D721Med (cell line): ENCODE measurements at regions not wholly inside any gene's neighbourhood (a gene's known extent, or its start where the extent isn't known, plus 50 kb on each side); places are given as distances from the start of the nearest gene placed in this dataset.

Source experiments
- DNase-seq: peaks from one replicate; pipeline ENCODE4 v3.0.0; 2011; ENCODE audit warnings: low spot score; ENCODE audit not compliant: insufficient read length
- FAIRE-seq: peaks from 2 replicates; lab custom pipeline; 2011; peaks lifted over from hg19 to GRCh38; lab: Jason Lieb, UNC
- TF ChIP-seq, protein P1 (sequence below): IDR thresholded peaks from 2 replicates; pipeline ENCODE4 v1.5.1; 2012; ENCODE audit warnings: mild to moderate bottlenecking, control low read depth; ENCODE audit not compliant: insufficient read depth; ENCODE audit errors: missing control alignments

DNA sequence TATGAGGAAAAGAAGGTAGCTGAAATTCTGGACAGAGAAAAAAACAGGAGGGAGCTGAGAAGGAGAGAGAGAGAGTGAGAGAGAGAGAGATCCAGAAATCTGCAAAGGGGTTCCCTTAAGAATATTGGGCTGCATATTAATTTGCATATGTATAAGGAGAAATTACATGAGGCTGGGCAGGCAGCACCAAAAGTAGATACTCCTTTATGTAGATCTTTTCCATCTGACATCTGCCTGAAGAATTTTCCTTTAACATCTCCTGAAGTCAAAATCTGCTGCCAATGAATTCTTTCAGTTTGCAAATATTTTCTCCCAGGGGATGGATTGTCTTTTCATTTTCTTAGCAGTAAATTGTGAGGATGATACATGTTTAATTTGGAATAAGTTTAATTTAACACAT lies 1365.3 kb downstream of the GATA3 start:
- FAIRE-seq: no peak
- TF ChIP-seq, protein P1, sequence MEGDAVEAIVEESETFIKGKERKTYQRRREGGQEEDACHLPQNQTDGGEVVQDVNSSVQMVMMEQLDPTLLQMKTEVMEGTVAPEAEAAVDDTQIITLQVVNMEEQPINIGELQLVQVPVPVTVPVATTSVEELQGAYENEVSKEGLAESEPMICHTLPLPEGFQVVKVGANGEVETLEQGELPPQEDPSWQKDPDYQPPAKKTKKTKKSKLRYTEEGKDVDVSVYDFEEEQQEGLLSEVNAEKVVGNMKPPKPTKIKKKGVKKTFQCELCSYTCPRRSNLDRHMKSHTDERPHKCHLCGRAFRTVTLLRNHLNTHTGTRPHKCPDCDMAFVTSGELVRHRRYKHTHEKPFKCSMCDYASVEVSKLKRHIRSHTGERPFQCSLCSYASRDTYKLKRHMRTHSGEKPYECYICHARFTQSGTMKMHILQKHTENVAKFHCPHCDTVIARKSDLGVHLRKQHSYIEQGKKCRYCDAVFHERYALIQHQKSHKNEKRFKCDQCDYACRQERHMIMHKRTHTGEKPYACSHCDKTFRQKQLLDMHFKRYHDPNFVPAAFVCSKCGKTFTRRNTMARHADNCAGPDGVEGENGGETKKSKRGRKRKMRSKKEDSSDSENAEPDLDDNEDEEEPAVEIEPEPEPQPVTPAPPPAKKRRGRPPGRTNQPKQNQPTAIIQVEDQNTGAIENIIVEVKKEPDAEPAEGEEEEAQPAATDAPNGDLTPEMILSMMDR: no peak
- no peak for DNase-seq

- DNase-seq: no peak
- FAIRE-seq: no peak
- TF ChIP-seq, protein P1: peak; percentile 5
Observed at GRCh38 chr10:9427209-9427608, 1372.7 kb downstream of the GATA3 start.

GRCh38 chr10:9437131-9437530 lies 1382.6 kb downstream of the GATA3 start:
- no peak for FAIRE-seq
- TF ChIP-seq, protein P1: no peak

GRCh38 chr10:9443758-9444157 lies 1389.3 kb downstream of the GATA3 start:
- TF ChIP-seq, protein P1: no peak
- no peak for FAIRE-seq

More at GRCh38 chr10:9437131-9437530, 1382.6 kb downstream of the GATA3 start:
- no peak for DNase-seq

GRCh38 chr10:9449530-9449929 lies 1395.0 kb downstream of the GATA3 start:
- FAIRE-seq: no peak

More at GRCh38 chr10:9443758-9444157, 1389.3 kb downstream of the GATA3 start:
- no peak for DNase-seq

GRCh38 chr10:9450801-9451200 lies 1396.3 kb downstream of the GATA3 start:
- no peak for FAIRE-seq
- no peak for DNase-seq
- TF ChIP-seq, protein P1: no peak

More at GRCh38 chr10:9449530-9449929, 1395.0 kb downstream of the GATA3 start:
- TF ChIP-seq, protein P1: no peak
- no peak for DNase-seq

DNA sequence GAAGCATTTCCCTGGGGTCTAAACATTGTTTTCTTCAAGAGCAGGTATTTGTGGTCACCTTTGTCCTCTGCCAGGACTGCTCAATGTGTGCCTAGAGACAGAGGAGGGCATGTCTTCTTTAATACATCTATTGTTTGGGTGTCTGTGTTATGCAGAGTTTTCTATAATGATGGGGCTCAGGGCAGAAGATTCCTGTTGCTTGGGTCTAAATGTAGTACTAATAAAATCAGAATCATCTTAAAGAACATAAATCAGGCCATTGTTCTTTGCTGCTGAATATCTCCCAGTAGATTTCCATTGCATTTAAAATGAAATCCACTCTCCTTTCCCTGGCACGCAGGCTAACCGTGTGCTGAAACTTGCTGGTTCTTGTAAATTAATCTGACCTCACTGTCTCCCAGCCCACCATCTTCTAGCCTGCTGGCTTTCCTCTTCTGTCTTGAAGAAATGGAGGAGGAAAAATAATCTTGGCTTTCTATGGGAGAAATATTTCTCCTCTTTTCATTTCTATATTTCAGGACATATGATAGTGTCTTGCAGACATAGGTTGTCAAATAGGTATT lies 1396.8 kb downstream of the GATA3 start:
- no peak for FAIRE-seq
- DNase-seq: no peak
- TF ChIP-seq, protein P1: no peak
